ENCODE measurements at regions not wholly inside any gene's neighbourhood (a gene's known extent, or its start where the extent isn't known, plus 50 kb on each side); places are given as distances from the start of the nearest gene placed in this dataset.

DNA sequence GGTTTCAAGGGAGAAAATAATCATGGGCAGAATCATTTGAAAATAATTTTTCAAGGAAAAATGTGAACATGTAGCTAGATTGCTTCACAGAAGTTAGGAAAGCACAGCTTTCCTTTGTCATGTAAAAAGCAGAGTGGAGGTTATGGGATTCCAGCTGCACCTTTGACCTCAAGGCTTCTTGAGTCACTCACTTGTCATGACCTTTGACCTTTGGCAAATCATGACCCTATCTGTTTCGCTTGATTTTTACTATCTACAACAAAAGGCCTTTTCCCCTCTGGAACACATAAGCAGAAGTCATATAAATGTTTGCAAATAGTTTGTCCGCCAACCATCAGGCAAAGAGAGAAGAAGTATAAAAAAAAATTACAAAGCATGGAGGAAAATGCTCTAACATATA, 210.7 kb upstream of the MIR17HG start:
- H3K4me2 ChIP-seq (ENCODE audit: low read depth, low read length): no peak overlapping the region
- DNase-seq (no peak), ATAC-seq (ENCODE audit: low read depth) (no peak)
- H3K9ac ChIP-seq (ENCODE audit: low read depth, low read length): no peak overlapping the region
- WGBS, 2 experiments (ENCODE audit: extremely low coverage in 2 of 2, insufficient read length in 1 of 2): no CpG with 5 or more reads among the region's 2 CpGs
- H2AK9ac ChIP-seq (replicated peaks; ENCODE audit: low read depth, low read length, poor library complexity): no peak overlapping the region
- no peaks in the 10 kb centered on the region for H3K79me1 ChIP-seq (ENCODE audit: low read depth in 1 of 2, low read length in 2 of 2)
- no peaks in the 10 kb centered on the region for H3K36me3 ChIP-seq (ENCODE audit: control insufficient read depth, insufficient read depth, low read length)
- no peak overlapping the region for H3K27ac ChIP-seq (ENCODE audit: insufficient read depth, low read length)
- H2BK120ac ChIP-seq (ENCODE audit: low read depth, low read length): no peak overlapping the region
- no peaks in the 10 kb centered on the region for H3K27me3 ChIP-seq (ENCODE audit: control insufficient read depth, insufficient read depth, low read length)
- dilution Hi-C loops (cut with HindIII; ENCODE audit: low sequenced_read_pairs, unreplicated experiment): no loop called here
- H3K56ac ChIP-seq (ENCODE audit: extremely low read depth, insufficient read depth, low read length): no peak overlapping the region
- no TSS peak for BruUV-seq (replicated peaks)
- no peaks in the 10 kb centered on the region for H3K9me3 ChIP-seq (ENCODE audit: control insufficient read depth, insufficient read depth, low read length)
- POLR2A ChIA-PET (ENCODE audit: unreplicated experiment): no interaction called here
- no peak overlapping the region for H2BK15ac ChIP-seq (ENCODE audit: low read depth, low read length)
- no peak overlapping the region for H2AFZ ChIP-seq (replicated peaks; ENCODE audit: low read length, poor library complexity)
- H4K5ac ChIP-seq (ENCODE audit: low read depth, low read length): no peak overlapping the region
- no peak overlapping the region for H4K91ac ChIP-seq (ENCODE audit: insufficient read depth, low read depth, low read length)
- no peak overlapping the region for H3K18ac ChIP-seq (ENCODE audit: low read depth, low read length)
- no peak overlapping the region for H2AK5ac ChIP-seq (ENCODE audit: low read depth, low read length)
- no peak overlapping the region for H4K8ac ChIP-seq (ENCODE audit: low read depth in 2 of 2, low read length in 2 of 2)
- in situ Hi-C loops (cut with MboI; ENCODE audit: low sequenced_read_pairs): no loop called here
- H3K4me1 ChIP-seq (ENCODE audit: control insufficient read depth, insufficient read depth, low read length): no peaks in the 10 kb centered on the region
- no peak overlapping the region for H3K14ac ChIP-seq (replicated peaks; ENCODE audit: low read depth, low read length)
- CTCF ChIA-PET: no interaction called here
- no peak overlapping the region for H3K23ac ChIP-seq (ENCODE audit: low read depth, low read length)
- TF ChIP-seq, protein P1, sequence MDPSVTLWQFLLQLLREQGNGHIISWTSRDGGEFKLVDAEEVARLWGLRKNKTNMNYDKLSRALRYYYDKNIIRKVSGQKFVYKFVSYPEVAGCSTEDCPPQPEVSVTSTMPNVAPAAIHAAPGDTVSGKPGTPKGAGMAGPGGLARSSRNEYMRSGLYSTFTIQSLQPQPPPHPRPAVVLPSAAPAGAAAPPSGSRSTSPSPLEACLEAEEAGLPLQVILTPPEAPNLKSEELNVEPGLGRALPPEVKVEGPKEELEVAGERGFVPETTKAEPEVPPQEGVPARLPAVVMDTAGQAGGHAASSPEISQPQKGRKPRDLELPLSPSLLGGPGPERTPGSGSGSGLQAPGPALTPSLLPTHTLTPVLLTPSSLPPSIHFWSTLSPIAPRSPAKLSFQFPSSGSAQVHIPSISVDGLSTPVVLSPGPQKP (IDR thresholded peaks at IDR 0.05; ENCODE audit: borderline replicate concordance, low read depth, low read length): no peak
- TF ChIP-seq FOS (IDR thresholded peaks at IDR 0.05; ENCODE audit: low read depth, low read length) (no peak), NFE2L2 (IDR thresholded peaks at IDR 0.05; ENCODE audit: low read depth, low read length) (no peak), CHD1 (IDR thresholded peaks at IDR 0.05; ENCODE audit: low read depth, low read length) (no peak), USF2 (IDR thresholded peaks at IDR 0.05; ENCODE audit: low read depth, low read length) (no peak), RAD21 (IDR thresholded peaks at IDR 0.05; ENCODE audit: low read length) (no peak), CTCF (conservative IDR thresholded peaks at IDR 0.05; ENCODE audit: low read depth, low read length) (no peak), CEBPB (IDR thresholded peaks at IDR 0.05; ENCODE audit: low read depth, low read length) (no peak), MAZ (IDR thresholded peaks at IDR 0.05; ENCODE audit: borderline replicate concordance, low read depth, low read length) (no peak), POLR2A (IDR thresholded peaks at IDR 0.05; ENCODE audit: low read depth, low read length) (no peak), BHLHE40 (IDR thresholded peaks at IDR 0.05; ENCODE audit: low read depth, low read length) (no peak), MXI1 (IDR thresholded peaks at IDR 0.05; ENCODE audit: borderline replicate concordance, low read depth, low read length) (no peak), RCOR1 (IDR thresholded peaks at IDR 0.05; ENCODE audit: insufficient replicate concordance, low read length) (no peak), SMC3 (IDR thresholded peaks at IDR 0.05; ENCODE audit: low read depth, low read length) (no peak), RFX5 (IDR thresholded peaks at IDR 0.05; ENCODE audit: low read depth, low read length) (no peak), MAFK (IDR thresholded peaks at IDR 0.05; ENCODE audit: low read depth, low read length) (no peak)
- H3K4me3 ChIP-seq (ENCODE audit: insufficient read depth, low read depth, low read length): no peak overlapping the region
- no peak overlapping the region for H2BK5ac ChIP-seq (ENCODE audit: low read depth, low read length, poor library complexity, severe bottlenecking)
- no peak overlapping the region for H2BK20ac ChIP-seq (ENCODE audit: low read depth, low read length)
- no peak overlapping the region for H3K4ac ChIP-seq (ENCODE audit: low read depth, low read length)
- no peaks in the 10 kb centered on the region for H4K20me1 ChIP-seq (ENCODE audit: insufficient read depth, low read length)
- intact Hi-C loops (cut with micrococcal nuclease): no loop called here
- H3K9me1 ChIP-seq (ENCODE audit: insufficient read depth, low read length): no peaks in the 10 kb centered on the region

All from IMR-90 (cell line).